ENCODE measurements at regions not wholly inside any gene's neighbourhood (a gene's known extent, or its start where the extent isn't known, plus 50 kb on each side); places are given as distances from the start of the nearest gene placed in this dataset.

DNA sequence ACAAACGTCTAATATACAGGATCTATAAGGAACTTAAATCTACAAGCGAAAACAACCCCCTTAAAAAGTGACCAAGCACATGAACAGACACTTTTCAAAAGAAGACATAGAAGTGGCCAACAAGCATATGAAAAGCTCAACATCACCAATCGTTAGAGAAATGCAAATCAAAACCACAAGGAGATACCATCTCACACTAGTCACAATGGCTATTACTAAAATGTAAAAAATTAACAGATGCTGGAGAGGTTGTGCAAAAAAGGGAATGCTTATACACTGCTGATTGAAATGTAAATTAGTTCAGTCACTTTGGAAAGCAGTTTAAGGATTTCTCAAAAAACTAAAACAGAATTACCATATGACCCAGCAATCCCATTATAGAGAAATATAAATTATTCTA, 1148.5 kb upstream of the FAM98A start:
- no peak overlapping the region for H3K27ac ChIP-seq (ENCODE audit: low read length)
- H3K4me3 ChIP-seq (ENCODE audit: low read depth in 1 of 2, low read length in 2 of 2): no peak overlapping the region
- no peaks in the 10 kb centered on the region for H3K36me3 ChIP-seq (ENCODE audit: control insufficient read depth in 1 of 2, insufficient read depth in 2 of 2, low read length in 2 of 2)
- no peaks in the 10 kb centered on the region for H3K27me3 ChIP-seq (ENCODE audit: low read depth, low read length)
- no peaks in the 10 kb centered on the region for H3K9me3 ChIP-seq (ENCODE audit: control insufficient read depth in 1 of 2, low read length in 2 of 2)
- no peaks in the 10 kb centered on the region for H3K4me1 ChIP-seq (ENCODE audit: control insufficient read depth in 1 of 2, insufficient read depth in 2 of 2, low read length in 2 of 2)

DNA sequence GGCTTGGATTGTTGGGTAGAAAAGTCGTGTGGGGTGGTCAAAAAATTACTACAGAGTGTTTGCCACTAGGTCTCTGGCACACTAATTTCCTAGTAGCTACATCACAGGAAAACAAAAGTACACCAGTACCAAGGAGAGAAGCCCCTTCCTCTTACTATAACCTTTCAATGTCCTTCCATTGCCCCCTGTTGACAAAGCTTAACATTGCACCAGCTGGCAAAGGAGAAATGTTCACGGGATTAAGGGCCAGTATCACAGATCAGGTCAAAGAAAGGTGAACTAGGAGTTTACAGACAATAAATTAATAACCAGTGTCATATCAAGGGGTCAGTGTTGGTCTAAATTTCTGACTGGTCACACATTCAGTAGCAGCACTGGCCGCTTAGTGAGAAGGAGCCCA, 1139.6 kb upstream of the FAM98A start:
- no peak overlapping the region for H3K4me3 ChIP-seq (ENCODE audit: low read depth in 1 of 2, low read length in 2 of 2)
- H3K9me3 ChIP-seq (ENCODE audit: control insufficient read depth in 1 of 2, low read length in 2 of 2): no peaks in the 10 kb centered on the region
- no peaks in the 10 kb centered on the region for H3K36me3 ChIP-seq (ENCODE audit: control insufficient read depth in 1 of 2, insufficient read depth in 2 of 2, low read length in 2 of 2)
- no peaks in the 10 kb centered on the region for H3K27me3 ChIP-seq (ENCODE audit: low read depth, low read length)
- no peak overlapping the region for H3K27ac ChIP-seq (ENCODE audit: low read length)
- H3K4me1 ChIP-seq (ENCODE audit: control insufficient read depth in 1 of 2, insufficient read depth in 2 of 2, low read length in 2 of 2): no peaks in the 10 kb centered on the region

DNA sequence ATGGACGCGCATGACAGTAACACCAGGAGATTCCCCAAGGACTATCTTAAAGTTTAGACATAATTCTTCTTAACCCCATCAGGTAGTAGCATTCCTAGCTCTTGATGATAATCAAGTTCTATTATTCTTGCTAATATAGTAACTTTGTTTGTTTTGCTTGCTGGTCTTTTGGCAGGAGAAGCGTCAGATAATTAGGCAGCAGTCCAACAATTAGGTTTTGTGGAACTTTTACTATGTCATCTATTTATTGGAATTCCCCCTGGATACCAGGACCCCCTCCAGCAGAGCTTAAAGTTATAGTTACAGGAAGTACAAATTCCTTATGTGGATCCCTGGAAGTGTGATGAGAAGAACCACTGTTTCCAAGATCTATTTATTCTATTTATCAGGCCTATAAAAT, 1138.0 kb upstream of the FAM98A start:
- no peaks in the 10 kb centered on the region for H3K36me3 ChIP-seq (ENCODE audit: control insufficient read depth in 1 of 2, insufficient read depth in 2 of 2, low read length in 2 of 2)
- no peaks in the 10 kb centered on the region for H3K27me3 ChIP-seq (ENCODE audit: low read depth, low read length)
- no peaks in the 10 kb centered on the region for H3K9me3 ChIP-seq (ENCODE audit: control insufficient read depth in 1 of 2, low read length in 2 of 2)
- H3K27ac ChIP-seq (ENCODE audit: low read length): no peak overlapping the region
- no peaks in the 10 kb centered on the region for H3K4me1 ChIP-seq (ENCODE audit: control insufficient read depth in 1 of 2, insufficient read depth in 2 of 2, low read length in 2 of 2)
- H3K4me3 ChIP-seq (ENCODE audit: low read depth in 1 of 2, low read length in 2 of 2): no peak overlapping the region

DNA sequence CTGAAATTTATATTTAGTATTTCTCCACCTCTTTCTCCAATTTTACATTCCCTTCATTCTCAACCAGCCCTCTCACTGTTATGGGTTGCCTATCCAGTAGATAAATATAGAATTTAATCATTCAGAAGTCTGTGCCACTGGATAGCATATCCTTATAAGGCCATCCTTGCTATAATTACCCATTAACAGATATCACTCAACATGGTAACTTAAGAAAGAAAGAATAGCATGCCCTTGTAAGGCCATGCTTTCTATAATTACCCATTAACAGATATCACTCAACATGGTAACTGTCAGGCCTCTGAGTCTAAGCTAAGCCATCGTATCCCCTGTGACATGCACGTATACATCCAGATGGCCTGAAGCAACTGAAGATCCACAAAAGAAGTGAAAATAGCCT, 1137.4 kb upstream of the FAM98A start:
- H3K9me3 ChIP-seq (ENCODE audit: control insufficient read depth in 1 of 2, low read length in 2 of 2): no peaks in the 10 kb centered on the region
- no peak overlapping the region for H3K4me3 ChIP-seq (ENCODE audit: low read depth in 1 of 2, low read length in 2 of 2)
- H3K27me3 ChIP-seq (ENCODE audit: low read depth, low read length): no peaks in the 10 kb centered on the region
- H3K36me3 ChIP-seq (ENCODE audit: control insufficient read depth in 1 of 2, insufficient read depth in 2 of 2, low read length in 2 of 2): no peaks in the 10 kb centered on the region
- H3K27ac ChIP-seq (ENCODE audit: low read length): no peak overlapping the region
- H3K4me1 ChIP-seq (ENCODE audit: control insufficient read depth in 1 of 2, insufficient read depth in 2 of 2, low read length in 2 of 2): no peaks in the 10 kb centered on the region

DNA sequence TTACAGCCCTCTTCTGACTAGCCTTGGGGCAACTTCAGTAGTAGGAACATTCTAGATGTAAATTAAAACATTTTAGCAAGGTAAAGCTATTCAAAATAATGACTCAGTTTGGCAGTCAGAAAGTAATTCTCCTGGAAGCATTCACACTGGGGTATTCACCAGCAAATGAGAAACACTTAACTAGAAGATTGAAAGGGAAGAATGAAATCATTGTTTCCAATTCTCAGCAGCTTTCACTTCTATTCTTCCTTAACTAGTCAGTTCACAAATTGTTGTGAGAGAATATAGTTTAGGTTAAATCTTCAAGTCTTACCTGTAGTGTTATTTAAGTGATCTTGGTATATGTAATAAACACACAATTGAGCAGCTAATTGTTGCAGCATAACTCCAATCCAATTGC, 1135.6 kb upstream of the FAM98A start:
- Histone ChIP-seq H3K4me3 (ENCODE audit: low read depth in 1 of 2, low read length in 2 of 2) (no peak overlapping the region), H3K27me3 (ENCODE audit: low read depth, low read length) (no peaks in the 10 kb centered on the region), H3K36me3 (ENCODE audit: control insufficient read depth in 1 of 2, insufficient read depth in 2 of 2, low read length in 2 of 2) (no peaks in the 10 kb centered on the region), H3K27ac (ENCODE audit: low read length) (no peak overlapping the region), H3K9me3 (ENCODE audit: control insufficient read depth in 1 of 2, low read length in 2 of 2) (no peaks in the 10 kb centered on the region), H3K4me1 (ENCODE audit: control insufficient read depth in 1 of 2, insufficient read depth in 2 of 2, low read length in 2 of 2) (no peaks in the 10 kb centered on the region)

DNA sequence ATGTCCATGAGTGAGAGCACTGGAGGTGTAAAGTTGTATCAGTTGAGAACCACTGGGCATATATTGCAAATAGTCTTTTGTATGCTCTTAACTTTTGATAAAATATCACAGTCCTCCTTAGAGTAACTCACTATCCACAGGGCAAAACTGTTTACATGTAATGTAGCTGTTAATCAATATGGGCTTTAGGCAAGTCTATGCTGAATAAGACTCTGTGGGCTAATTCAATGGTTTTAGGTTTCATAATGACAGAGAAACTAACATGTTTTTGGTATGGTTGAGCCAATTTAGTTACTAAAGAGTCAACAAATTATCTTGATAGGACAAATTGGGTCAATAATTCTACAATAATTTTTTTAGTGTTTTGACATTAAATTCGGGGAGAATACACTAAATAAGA, 1134.9 kb upstream of the FAM98A start:
- Histone ChIP-seq H3K4me3 (ENCODE audit: low read depth in 1 of 2, low read length in 2 of 2) (no peak overlapping the region), H3K27me3 (ENCODE audit: low read depth, low read length) (no peaks in the 10 kb centered on the region), H3K4me1 (ENCODE audit: control insufficient read depth in 1 of 2, insufficient read depth in 2 of 2, low read length in 2 of 2) (no peaks in the 10 kb centered on the region), H3K9me3 (ENCODE audit: control insufficient read depth in 1 of 2, low read length in 2 of 2) (no peaks in the 10 kb centered on the region), H3K27ac (ENCODE audit: low read length) (no peak overlapping the region), H3K36me3 (ENCODE audit: control insufficient read depth in 1 of 2, insufficient read depth in 2 of 2, low read length in 2 of 2) (no peaks in the 10 kb centered on the region)

DNA sequence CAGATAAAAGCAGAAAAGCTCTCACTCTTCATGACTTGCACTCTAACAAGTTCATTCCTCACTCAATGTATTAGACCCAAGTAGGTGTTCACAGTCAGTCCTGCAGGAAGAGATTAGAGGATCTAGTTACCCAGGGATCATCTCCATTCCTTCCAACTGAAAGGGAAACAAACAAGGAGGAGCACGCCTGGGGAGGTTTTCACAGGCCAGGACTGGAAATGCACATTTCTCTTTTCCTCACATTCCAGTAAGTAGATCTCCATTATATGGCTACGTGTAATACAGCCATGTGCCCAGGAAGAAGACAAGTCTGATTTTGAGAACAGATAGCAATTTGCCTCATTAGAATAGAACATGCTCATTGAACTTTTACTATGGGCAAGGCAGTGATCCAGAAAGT, 1132.2 kb upstream of the FAM98A start:
- Histone ChIP-seq H3K27me3 (ENCODE audit: low read depth, low read length) (no peaks in the 10 kb centered on the region), H3K4me1 (ENCODE audit: control insufficient read depth in 1 of 2, insufficient read depth in 2 of 2, low read length in 2 of 2) (no peaks in the 10 kb centered on the region), H3K9me3 (ENCODE audit: control insufficient read depth in 1 of 2, low read length in 2 of 2) (no peaks in the 10 kb centered on the region), H3K36me3 (ENCODE audit: control insufficient read depth in 1 of 2, insufficient read depth in 2 of 2, low read length in 2 of 2) (no peaks in the 10 kb centered on the region), H3K4me3 (ENCODE audit: low read depth in 1 of 2, low read length in 2 of 2) (no peak overlapping the region), H3K27ac (ENCODE audit: low read length) (no peak overlapping the region)

DNA sequence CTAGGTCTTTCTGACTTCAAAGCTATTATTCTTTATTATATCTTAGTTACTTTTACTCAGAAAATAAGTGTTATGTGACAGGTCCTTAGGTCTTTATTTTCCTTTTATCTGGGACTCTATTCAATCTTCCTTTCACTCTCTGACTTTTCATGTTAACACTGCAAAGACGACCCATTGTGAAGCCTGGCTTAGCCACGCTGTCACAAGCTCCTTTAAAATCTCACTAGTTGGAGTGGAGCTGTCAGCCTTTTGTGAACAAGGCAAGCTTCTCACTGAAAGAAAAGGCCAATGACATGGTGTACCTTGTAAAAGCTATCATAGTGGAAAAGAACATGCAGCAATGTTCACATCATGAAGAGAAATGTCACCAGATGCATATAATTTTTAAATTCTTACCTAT, 1130.7 kb upstream of the FAM98A start:
- Histone ChIP-seq H3K27ac (ENCODE audit: low read length) (no peak overlapping the region), H3K4me1 (ENCODE audit: control insufficient read depth in 1 of 2, insufficient read depth in 2 of 2, low read length in 2 of 2) (no peaks in the 10 kb centered on the region), H3K36me3 (ENCODE audit: control insufficient read depth in 1 of 2, insufficient read depth in 2 of 2, low read length in 2 of 2) (no peaks in the 10 kb centered on the region), H3K27me3 (ENCODE audit: low read depth, low read length) (no peaks in the 10 kb centered on the region), H3K9me3 (ENCODE audit: control insufficient read depth in 1 of 2, low read length in 2 of 2) (no peaks in the 10 kb centered on the region), H3K4me3 (ENCODE audit: low read depth in 1 of 2, low read length in 2 of 2) (no peak overlapping the region)

DNA sequence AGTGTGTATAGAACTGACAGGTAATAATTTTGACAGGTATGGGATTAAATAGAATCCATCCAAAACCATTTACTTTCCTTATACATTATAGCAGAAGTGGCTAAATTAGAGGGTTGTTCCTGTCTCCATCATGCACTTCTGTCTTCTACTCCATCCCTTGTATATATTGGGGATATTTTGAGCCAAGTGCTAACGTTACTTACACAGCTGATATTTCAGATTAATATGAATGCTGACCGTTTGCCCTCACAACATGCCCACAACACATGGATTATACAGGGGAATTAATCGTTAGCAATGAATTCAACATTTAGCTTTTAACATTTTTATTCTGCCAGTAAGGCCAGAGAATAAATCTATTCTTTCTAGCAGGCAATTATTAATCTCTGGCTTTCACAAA, 1125.0 kb upstream of the FAM98A start:
- Histone ChIP-seq H3K4me3 (ENCODE audit: low read depth in 1 of 2, low read length in 2 of 2) (no peak overlapping the region), H3K27ac (ENCODE audit: low read length) (no peak overlapping the region), H3K9me3 (ENCODE audit: control insufficient read depth in 1 of 2, low read length in 2 of 2) (no peaks in the 10 kb centered on the region), H3K4me1 (ENCODE audit: control insufficient read depth in 1 of 2, insufficient read depth in 2 of 2, low read length in 2 of 2) (no peaks in the 10 kb centered on the region), H3K36me3 (ENCODE audit: control insufficient read depth in 1 of 2, insufficient read depth in 2 of 2, low read length in 2 of 2) (no peaks in the 10 kb centered on the region), H3K27me3 (ENCODE audit: low read depth, low read length) (no peaks in the 10 kb centered on the region)

DNA sequence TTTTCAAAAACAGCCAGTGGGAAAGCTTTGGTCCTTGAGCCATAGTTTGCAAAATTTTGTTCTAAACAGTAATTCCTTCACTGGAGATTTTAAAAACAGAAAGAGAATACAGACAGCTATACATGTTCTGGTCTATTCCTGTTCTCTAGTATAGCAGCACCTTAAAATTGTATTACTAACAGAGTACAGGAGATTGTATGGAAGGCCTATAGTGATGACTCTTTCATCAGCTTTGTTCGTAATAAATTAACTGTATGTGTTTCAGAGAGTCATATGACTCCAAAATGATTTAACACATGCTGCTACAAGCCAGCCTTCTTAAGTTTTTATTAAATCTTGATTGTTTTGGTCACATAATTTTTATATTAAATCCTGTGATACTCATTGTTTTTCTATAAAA, 1124.6 kb upstream of the FAM98A start:
- Histone ChIP-seq H3K27ac (ENCODE audit: low read length) (no peak overlapping the region), H3K9me3 (ENCODE audit: control insufficient read depth in 1 of 2, low read length in 2 of 2) (no peaks in the 10 kb centered on the region), H3K36me3 (ENCODE audit: control insufficient read depth in 1 of 2, insufficient read depth in 2 of 2, low read length in 2 of 2) (no peaks in the 10 kb centered on the region), H3K4me3 (ENCODE audit: low read depth in 1 of 2, low read length in 2 of 2) (no peak overlapping the region), H3K27me3 (ENCODE audit: low read depth, low read length) (no peaks in the 10 kb centered on the region), H3K4me1 (ENCODE audit: control insufficient read depth in 1 of 2, insufficient read depth in 2 of 2, low read length in 2 of 2) (no peaks in the 10 kb centered on the region)

DNA sequence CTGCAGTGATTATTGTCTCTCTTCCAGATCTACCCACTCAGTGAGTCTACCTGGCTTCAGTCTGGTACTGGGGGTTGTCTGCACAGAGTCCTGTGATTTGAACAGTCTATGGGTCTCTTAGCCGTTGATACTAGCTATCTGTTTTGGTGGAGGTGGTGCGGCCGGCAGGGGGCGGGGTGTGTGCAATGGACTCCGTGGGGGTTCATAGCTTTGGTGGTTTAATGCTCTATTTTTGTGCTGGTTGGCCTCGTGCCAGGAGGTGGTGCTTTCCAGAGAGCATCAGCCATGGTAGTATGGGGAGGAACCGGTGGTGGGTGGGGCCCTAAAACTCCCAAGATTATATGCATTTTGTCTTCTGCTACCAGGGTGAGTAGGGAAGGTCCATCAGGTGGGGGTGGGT, 1120.1 kb upstream of the FAM98A start:
- Histone ChIP-seq H3K4me3 (ENCODE audit: low read depth in 1 of 2, low read length in 2 of 2) (no peak overlapping the region), H3K4me1 (ENCODE audit: control insufficient read depth in 1 of 2, insufficient read depth in 2 of 2, low read length in 2 of 2) (no peaks in the 10 kb centered on the region), H3K27ac (ENCODE audit: low read length) (no peak overlapping the region), H3K9me3 (ENCODE audit: control insufficient read depth in 1 of 2, low read length in 2 of 2) (no peaks in the 10 kb centered on the region), H3K27me3 (ENCODE audit: low read depth, low read length) (no peaks in the 10 kb centered on the region), H3K36me3 (ENCODE audit: control insufficient read depth in 1 of 2, insufficient read depth in 2 of 2, low read length in 2 of 2) (no peaks in the 10 kb centered on the region)

DNA sequence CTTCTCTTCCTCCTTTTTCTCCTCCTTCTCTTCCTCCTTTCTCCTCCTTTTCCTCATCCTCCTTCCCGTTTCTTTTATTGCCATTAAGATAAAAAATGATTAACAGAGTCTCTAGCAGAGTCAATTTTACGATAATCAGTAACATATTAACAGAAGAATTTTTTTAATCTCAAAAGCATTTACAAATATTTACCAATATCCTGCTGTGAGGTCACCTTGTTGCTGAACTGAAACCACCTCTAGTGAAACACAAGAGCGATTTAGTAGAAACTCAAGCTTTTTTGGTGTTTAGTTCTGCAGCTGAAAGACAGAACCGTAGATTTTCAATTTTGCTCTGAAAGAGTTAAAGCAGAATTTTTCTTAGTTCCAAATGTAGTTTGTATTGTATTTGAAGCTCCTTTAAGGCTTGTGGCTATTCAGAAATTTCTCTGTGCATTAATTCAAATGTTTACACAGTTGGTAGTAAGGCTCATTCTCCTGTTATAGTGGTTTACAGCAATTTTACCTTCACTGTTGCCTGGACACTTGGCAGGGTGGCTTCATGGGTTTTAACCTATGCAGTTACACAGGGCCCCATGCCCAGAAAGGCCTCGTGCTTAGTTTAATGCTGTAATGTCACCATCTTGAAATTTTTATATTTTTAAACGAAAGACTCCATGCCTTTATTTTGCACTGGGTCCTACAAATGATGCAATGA, 1106.6 kb upstream of the FAM98A start:
- H3K9me3 ChIP-seq (ENCODE audit: control insufficient read depth in 1 of 2, low read length in 2 of 2): no peaks in the 10 kb centered on the region
- H3K4me3 ChIP-seq (ENCODE audit: low read depth in 1 of 2, low read length in 2 of 2): no peak overlapping the region
- H3K27me3 ChIP-seq (ENCODE audit: low read depth, low read length): no peaks in the 10 kb centered on the region
- no peak overlapping the region for H3K27ac ChIP-seq (ENCODE audit: low read length)
- H3K4me1 ChIP-seq (ENCODE audit: control insufficient read depth in 1 of 2, insufficient read depth in 2 of 2, low read length in 2 of 2): no peaks in the 10 kb centered on the region
- H3K36me3 ChIP-seq (ENCODE audit: control insufficient read depth in 1 of 2, insufficient read depth in 2 of 2, low read length in 2 of 2): no peaks in the 10 kb centered on the region
